ENCODE measurements at regions not wholly inside any gene's neighbourhood (a gene's known extent, or its start where the extent isn't known, plus 50 kb on each side); places are given as distances from the start of the nearest gene placed in this dataset.
A peak's percentile ranks its signal among the peaks of the same experiment; 100 is the strongest.

DNA sequence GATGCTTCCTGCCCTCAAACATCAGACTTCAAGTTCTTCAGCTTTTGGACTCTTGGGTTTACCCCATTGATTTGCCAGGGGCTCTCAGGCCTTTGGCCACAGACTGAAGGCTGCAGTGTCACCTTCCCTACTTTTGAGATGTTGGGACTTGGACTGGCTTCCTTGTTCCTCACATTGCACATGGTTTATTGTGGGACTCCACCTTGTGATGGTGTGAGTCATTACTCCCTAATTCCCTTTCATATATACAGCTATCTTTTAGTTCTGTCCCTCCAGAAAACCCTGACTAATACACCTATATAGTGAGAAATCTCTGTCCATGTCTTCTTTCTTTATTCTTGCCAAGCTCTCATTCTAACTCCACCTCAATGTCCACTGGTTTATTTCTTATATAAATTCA is 736.9 kb upstream of the HS3ST1 start (continued):
- no peak for TF ChIP-seq GABPB1 (CRISPR knock-in tag; IDR thresholded peaks at IDR 0.05)
- no peak for TF ChIP-seq GRHL2 (CRISPR knock-in tag; IDR thresholded peaks at IDR 0.05; ENCODE audit: insufficient replicate concordance, severe bottlenecking)

DNA sequence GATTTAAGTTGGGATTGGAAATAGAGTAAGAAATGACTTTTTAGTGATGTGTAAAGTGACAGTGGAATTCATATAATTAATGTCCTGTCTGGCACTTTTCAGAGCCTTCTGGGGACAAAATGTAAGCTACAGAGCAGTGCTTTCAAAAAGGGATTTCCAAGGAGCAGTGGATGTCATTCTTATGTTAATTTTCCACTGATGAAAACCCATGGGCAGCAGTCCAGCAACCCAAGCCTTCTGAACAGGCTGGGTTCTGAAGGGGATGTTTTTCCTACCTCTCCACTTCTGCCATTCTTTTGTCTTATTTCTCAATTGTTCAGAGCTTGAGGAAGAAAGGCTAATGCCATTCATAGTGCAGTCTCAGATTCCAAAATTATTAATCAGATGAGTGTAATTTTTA is 717.6 kb upstream of the HS3ST1 start:
- TF ChIP-seq, protein P1, sequence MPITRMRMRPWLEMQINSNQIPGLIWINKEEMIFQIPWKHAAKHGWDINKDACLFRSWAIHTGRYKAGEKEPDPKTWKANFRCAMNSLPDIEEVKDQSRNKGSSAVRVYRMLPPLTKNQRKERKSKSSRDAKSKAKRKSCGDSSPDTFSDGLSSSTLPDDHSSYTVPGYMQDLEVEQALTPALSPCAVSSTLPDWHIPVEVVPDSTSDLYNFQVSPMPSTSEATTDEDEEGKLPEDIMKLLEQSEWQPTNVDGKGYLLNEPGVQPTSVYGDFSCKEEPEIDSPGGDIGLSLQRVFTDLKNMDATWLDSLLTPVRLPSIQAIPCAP (CRISPR knock-in tag; IDR thresholded peaks at IDR 0.05), result no peak
- TF ChIP-seq PRRX2 (CRISPR knock-in tag; IDR thresholded peaks at IDR 0.05) (no peak), HMGA2 (CRISPR knock-in tag; IDR thresholded peaks at IDR 0.05) (no peak), SMAD4 (CRISPR knock-in tag; IDR thresholded peaks at IDR 0.05) (no peak), ZNF121 (CRISPR knock-in tag; IDR thresholded peaks at IDR 0.05) (no peak)
- TF ChIP-seq, protein P2, sequence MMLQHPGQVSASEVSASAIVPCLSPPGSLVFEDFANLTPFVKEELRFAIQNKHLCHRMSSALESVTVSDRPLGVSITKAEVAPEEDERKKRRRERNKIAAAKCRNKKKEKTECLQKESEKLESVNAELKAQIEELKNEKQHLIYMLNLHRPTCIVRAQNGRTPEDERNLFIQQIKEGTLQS (CRISPR knock-in tag; conservative IDR thresholded peaks at IDR 0.05), result no peak
- TF ChIP-seq, protein P3, sequence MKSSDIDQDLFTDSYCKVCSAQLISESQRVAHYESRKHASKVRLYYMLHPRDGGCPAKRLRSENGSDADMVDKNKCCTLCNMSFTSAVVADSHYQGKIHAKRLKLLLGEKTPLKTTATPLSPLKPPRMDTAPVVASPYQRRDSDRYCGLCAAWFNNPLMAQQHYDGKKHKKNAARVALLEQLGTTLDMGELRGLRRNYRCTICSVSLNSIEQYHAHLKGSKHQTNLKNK (CRISPR knock-in tag; IDR thresholded peaks at IDR 0.05), result no peak
- Mint-ChIP-seq H3K27ac (no peak overlapping the region), H3K4me3 (no peak overlapping the region), H3K4me1 (peaks cover 5% of the 10 kb centered on the region), H3K27me3 (ENCODE audit: low read depth) (no peaks in the 10 kb centered on the region), H3K9me3 (peaks cover 43% of the 10 kb centered on the region), H3K36me3 (peaks cover 8% of the 10 kb centered on the region)
- ChIA-PET POLR2A (no interaction called here), CTCF (interaction anchor here (0.6 kb wide), 1 partner anchor 221 kb away, joined by 4 read pairs; no protein-coding TSS in a partner anchor)
- DNase-seq (ENCODE audit: low spot score) (no peak), ATAC-seq (0 out of 2 replicates have a peak, but pooled peaks have one; percentile 26)

DNA sequence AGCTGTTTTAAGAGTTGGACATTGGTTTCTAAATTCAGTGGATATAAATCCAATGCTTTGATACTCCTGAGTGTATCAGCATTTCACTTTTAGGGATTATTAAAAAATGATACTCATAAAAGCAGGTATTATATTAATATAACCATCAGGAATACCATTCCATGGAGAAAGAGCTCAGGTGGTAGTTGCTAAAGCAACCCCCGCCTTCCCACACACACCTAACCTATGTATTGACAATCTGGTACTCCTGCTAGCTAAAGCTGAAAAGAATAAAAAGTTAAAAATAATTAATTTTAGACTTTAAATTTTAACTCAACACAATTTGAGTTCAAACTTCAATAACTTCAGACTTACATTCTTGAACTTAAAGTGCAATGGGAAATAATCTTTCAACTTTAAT is 717.1 kb upstream of the HS3ST1 start:
- ATAC-seq, result no peak
- Mint-ChIP-seq H3K9me3 (peaks cover 37% of the 10 kb centered on the region), H3K36me3 (peaks cover 8% of the 10 kb centered on the region), H3K4me1 (peaks cover 5% of the 10 kb centered on the region), H3K27me3 (ENCODE audit: low read depth) (no peaks in the 10 kb centered on the region), H3K27ac (no peak overlapping the region), H3K4me3 (no peak overlapping the region)
- ChIA-PET CTCF (interaction anchor here (0.6 kb wide), 1 partner anchor 221 kb away, joined by 4 read pairs; no protein-coding TSS in a partner anchor), POLR2A (no interaction called here)
- TF ChIP-seq, protein P4, sequence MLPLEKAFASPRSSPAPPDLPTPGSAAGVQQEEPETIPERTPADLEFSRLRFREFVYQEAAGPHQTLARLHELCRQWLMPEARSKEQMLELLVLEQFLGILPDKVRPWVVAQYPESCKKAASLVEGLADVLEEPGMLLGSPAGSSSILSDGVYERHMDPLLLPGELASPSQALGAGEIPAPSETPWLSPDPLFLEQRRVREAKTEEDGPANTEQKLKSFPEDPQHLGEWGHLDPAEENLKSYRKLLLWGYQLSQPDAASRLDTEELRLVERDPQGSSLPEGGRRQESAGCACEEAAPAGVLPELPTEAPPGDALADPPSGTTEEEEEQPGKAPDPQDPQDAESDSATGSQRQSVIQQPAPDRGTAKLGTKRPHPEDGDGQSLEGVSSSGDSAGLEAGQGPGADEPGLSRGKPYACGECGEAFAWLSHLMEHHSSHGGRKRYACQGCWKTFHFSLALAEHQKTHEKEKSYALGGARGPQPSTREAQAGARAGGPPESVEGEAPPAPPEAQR (CRISPR knock-in tag; IDR thresholded peaks at IDR 0.05), result no peak
- no peak for TF ChIP-seq RORB (CRISPR knock-in tag; IDR thresholded peaks at IDR 0.05)
- no peak for TF ChIP-seq ZBTB21 (CRISPR knock-in tag; IDR thresholded peaks at IDR 0.05; ENCODE audit: borderline replicate concordance)
- no peak for TF ChIP-seq EMX1 (CRISPR knock-in tag; IDR thresholded peaks at IDR 0.05)
- no peak for TF ChIP-seq NR2C2 (CRISPR knock-in tag; IDR thresholded peaks at IDR 0.05)
- no peak for TF ChIP-seq NR3C1 (CRISPR knock-in tag; conservative IDR thresholded peaks at IDR 0.05; ENCODE audit: low read depth)
- no peak for TF ChIP-seq IRF2 (CRISPR knock-in tag; IDR thresholded peaks at IDR 0.05; ENCODE audit: borderline replicate concordance, low read depth)
- TF ChIP-seq, protein P5, sequence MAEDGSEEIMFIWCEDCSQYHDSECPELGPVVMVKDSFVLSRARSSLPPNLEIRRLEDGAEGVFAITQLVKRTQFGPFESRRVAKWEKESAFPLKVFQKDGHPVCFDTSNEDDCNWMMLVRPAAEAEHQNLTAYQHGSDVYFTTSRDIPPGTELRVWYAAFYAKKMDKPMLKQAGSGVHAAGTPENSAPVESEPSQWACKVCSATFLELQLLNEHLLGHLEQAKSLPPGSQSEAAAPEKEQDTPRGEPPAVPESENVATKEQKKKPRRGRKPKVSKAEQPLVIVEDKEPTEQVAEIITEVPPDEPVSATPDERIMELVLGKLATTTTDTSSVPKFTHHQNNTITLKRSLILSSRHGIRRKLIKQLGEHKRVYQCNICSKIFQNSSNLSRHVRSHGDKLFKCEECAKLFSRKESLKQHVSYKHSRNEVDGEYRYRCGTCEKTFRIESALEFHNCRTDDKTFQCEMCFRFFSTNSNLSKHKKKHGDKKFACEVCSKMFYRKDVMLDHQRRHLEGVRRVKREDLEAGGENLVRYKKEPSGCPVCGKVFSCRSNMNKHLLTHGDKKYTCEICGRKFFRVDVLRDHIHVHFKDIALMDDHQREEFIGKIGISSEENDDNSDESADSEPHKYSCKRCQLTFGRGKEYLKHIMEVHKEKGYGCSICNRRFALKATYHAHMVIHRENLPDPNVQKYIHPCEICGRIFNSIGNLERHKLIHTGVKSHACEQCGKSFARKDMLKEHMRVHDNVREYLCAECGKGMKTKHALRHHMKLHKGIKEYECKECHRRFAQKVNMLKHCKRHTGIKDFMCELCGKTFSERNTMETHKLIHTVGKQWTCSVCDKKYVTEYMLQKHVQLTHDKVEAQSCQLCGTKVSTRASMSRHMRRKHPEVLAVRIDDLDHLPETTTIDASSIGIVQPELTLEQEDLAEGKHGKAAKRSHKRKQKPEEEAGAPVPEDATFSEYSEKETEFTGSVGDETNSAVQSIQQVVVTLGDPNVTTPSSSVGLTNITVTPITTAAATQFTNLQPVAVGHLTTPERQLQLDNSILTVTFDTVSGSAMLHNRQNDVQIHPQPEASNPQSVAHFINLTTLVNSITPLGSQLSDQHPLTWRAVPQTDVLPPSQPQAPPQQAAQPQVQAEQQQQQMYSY (CRISPR knock-in tag; IDR thresholded peaks at IDR 0.05), result no peak
- TF ChIP-seq, protein P6, sequence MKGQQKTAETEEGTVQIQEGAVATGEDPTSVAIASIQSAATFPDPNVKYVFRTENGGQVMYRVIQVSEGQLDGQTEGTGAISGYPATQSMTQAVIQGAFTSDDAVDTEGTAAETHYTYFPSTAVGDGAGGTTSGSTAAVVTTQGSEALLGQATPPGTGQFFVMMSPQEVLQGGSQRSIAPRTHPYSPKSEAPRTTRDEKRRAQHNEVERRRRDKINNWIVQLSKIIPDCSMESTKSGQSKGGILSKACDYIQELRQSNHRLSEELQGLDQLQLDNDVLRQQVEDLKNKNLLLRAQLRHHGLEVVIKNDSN (CRISPR knock-in tag; IDR thresholded peaks at IDR 0.05), result no peak
- TF ChIP-seq SMAD3 (CRISPR knock-in tag; IDR thresholded peaks at IDR 0.05; ENCODE audit: borderline replicate concordance), result no peak
- TF ChIP-seq, protein P3 (CRISPR knock-in tag; IDR thresholded peaks at IDR 0.05), result no peak
- TF ChIP-seq ESRRA (CRISPR knock-in tag; IDR thresholded peaks at IDR 0.05; ENCODE audit: borderline replicate concordance), result no peak
- TF ChIP-seq NR1H2 (CRISPR knock-in tag; IDR thresholded peaks at IDR 0.05), result no peak
- no peak for DNase-seq (ENCODE audit: low spot score)
